Spleen (tissue), 11 donors: ENCODE measurements at regions not wholly inside any gene's neighbourhood (a gene's known extent, or its start where the extent isn't known, plus 50 kb on each side); places are given as distances from the start of the nearest gene placed in this dataset.
"Not testable (repeated sequence)": the region's sequence is repeated elsewhere in the genome, so short reads cannot be mapped to it uniquely, and the experiment has no call there.

ENCODE experiments used
- DNase-seq: peaks from one replicate; pipeline ENCODE4 v3.0.0-alpha.2; 2020
- H3K27ac ChIP-seq, 8 donors: fragments of 200-600 bp; sonication (generic) in 7 of 8; 1 replicate in 4 of 8; 2 replicates in 4 of 8; pipeline versions ENCODE4 v1.5.0 to v1.8.0; 2016 to 2021; ENCODE audit warnings: inconsistent platforms in 4 of 8, mild to moderate bottlenecking in 4 of 8, moderate library complexity in 1 of 8
- H3K27me3 ChIP-seq, 7 donors: fragments of 200-600 bp; sonication (generic) in 6 of 7; replicated peaks in 1 of 7; 1 replicate in 4 of 7; 2 replicates in 3 of 7; pipeline versions ENCODE4 v1.5.0 to v1.8.0; 2016 to 2021; ENCODE audit warnings: inconsistent platforms in 3 of 7, mild to moderate bottlenecking in 1 of 7
- H3K36me3 ChIP-seq, 6 donors: fragments of 200-600 bp; sonication (generic) in 5 of 6; 1 replicate in 4 of 6; 2 replicates in 2 of 6; pipeline versions ENCODE4 v1.5.0 to v1.8.0; 2016 to 2021; ENCODE audit warnings: inconsistent platforms in 2 of 6
- H3K4me1 ChIP-seq, 6 donors: fragments of 200-600 bp; sonication (generic) in 5 of 6; 1 replicate in 3 of 6; 2 replicates in 3 of 6; pipeline versions ENCODE4 v1.5.0 to v1.8.0; 2016 to 2021; ENCODE audit warnings: inconsistent platforms in 3 of 6
- H3K4me3 ChIP-seq, 8 donors: fragments of 200-600 bp; sonication (generic) in 7 of 8; 1 replicate in 4 of 8; 2 replicates in 4 of 8; pipeline versions ENCODE4 v1.5.0 to v1.8.0; 2016 to 2021; ENCODE audit warnings: inconsistent platforms in 4 of 8, mild to moderate bottlenecking in 4 of 8, moderate library complexity in 2 of 8
- H3K9me3 ChIP-seq, 8 donors: fragments of 200-600 bp; sonication (generic) in 7 of 8; 1 replicate in 4 of 8; 2 replicates in 4 of 8; pipeline versions ENCODE4 v1.5.0 to v1.8.0; 2016 to 2021; ENCODE audit warnings: inconsistent platforms in 4 of 8
- CTCF ChIP-seq, 11 experiments: fragments of 200-600 bp in 7 of 11; fragments of 450-650 bp in 4 of 11; sonication (generic) in 4 of 11; IDR thresholded peaks in 8 of 11; conservative IDR thresholded peaks in 3 of 11; 1 replicate in 7 of 11; 2 replicates in 4 of 11; pipeline versions ENCODE4 v1.4.0 to v1.8.0; 2016 to 2021; ENCODE audit warnings: antibody characterized with exemption in 11 of 11, inconsistent platforms in 4 of 11, mild to moderate bottlenecking in 1 of 11
- WGBS, 5 donors: extraction: QIAGEN DNeasy Blood & Tissue Kit in 3 of 5; methylation state at CpG; one replicate each; pipeline versions ENCODE4 v1.1.5 to v1.1.7; 2013 to 2018; 5-methylcytosine and 5-hydroxymethylcytosine counted together
- intact Hi-C: fragments of 100-400 bp; cut with DNase I; formaldehyde crosslinking; loops from one replicate; pipeline ENCODE4 v1.15.0; 2023; ENCODE audit warnings: low total_unique reads
- donor health status: healthy with polysubstance abuse.
- donor health status: DM: no; HTN: no; CAD: no; lungs with moderate emphysema.
- donor health status: DM: no; HTN: no; CAD: no.
- donor health status: Bipolar disorder and iron deficiency.
- donor health status: healthy.
- donor health status: DM: no; HTN: no; CAD: no.
- donor health status: DM: yes; HTN: yes; CAD: no.

- H3K27me3 ChIP-seq, H3K4me3 ChIP-seq, H3K36me3 ChIP-seq, intact Hi-C loops, H3K9me3 ChIP-seq, H3K4me1 ChIP-seq: not testable (repeated sequence)
- WGBS, 5 donors: 0% methylated on average over 10 of the region's 42 CpGs; no CpG with 5 or more reads in 4 of the 5 donors
- peak; percentile 78 for DNase-seq
- TF ChIP-seq CTCF (IDR thresholded peaks at IDR 0.05 in 8 of 11, conservative IDR thresholded peaks at IDR 0.05 in 3 of 11): peak in 2 of 11 experiments; percentile 32 to 36
- H3K27ac ChIP-seq: peak overlapping the region in 1 of 8 donors; percentile 47
These were observed 170.8 kb downstream of the GTF2H2C_2 start for GRCh38 chr5:70585996-70586395.
